ENCODE measurements at regions not wholly inside any gene's neighbourhood (a gene's known extent, or its start where the extent isn't known, plus 50 kb on each side); places are given as distances from the start of the nearest gene placed in this dataset.

DNA sequence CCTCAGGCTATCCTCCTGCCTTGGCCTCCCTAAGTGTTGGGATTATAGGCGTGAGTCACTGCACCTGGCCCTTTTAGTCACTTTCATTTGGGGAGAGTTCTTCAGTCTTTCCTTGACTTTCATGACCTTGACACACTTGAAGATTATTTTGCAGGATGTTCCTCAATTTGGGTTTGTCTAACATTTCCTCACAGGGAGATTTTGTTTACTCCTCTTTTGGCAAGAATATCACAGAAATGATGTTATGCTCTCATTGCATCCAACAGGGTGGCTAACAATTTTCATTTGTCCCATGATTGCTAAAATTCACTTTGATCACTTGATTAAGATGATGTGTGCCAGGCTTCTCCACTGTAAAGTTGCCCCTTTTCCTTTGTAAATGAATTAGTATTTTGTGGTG lies 164.0 kb downstream of the ADSS2 start:
- Mint-ChIP-seq H3K36me3 (ENCODE audit: low read depth, unreplicated experiment) (no peaks in the 10 kb centered on the region), H3K27ac (ENCODE audit: unreplicated experiment) (no peak overlapping the region), H3K4me3 (ENCODE audit: unreplicated experiment) (no peak overlapping the region), H3K9me3 (ENCODE audit: unreplicated experiment) (peaks cover 3% of the 10 kb centered on the region), H3K27me3 (ENCODE audit: low read depth, unreplicated experiment) (peaks cover 5% of the 10 kb centered on the region), H3K4me1 (ENCODE audit: low read depth, unreplicated experiment) (no peaks in the 10 kb centered on the region)
- Histone ChIP-seq H3K4me1 (ENCODE audit: insufficient read depth, low read length) (no peaks in the 10 kb centered on the region), H3K36me3 (ENCODE audit: insufficient read depth, low read length) (no peaks in the 10 kb centered on the region), H3K9me3 (ENCODE audit: insufficient read depth, low read depth, low read length) (no peaks in the 10 kb centered on the region), H3K27ac (ENCODE audit: low read depth, low read length) (no peak overlapping the region), H4K20me1 (ENCODE audit: insufficient read depth, low read length) (no peaks in the 10 kb centered on the region), H3K4me3 (ENCODE audit: insufficient read depth, low read depth, low read length) (no peak overlapping the region), H3K4me2 (ENCODE audit: low read length) (no peak overlapping the region), H2AFZ (ENCODE audit: low read depth, low read length) (no peak overlapping the region), H3K9ac (ENCODE audit: low read length) (no peak overlapping the region), H3K27me3 (ENCODE audit: insufficient read depth, low read length) (no peaks in the 10 kb centered on the region), H3K79me2 (ENCODE audit: insufficient read depth, low read length) (no peaks in the 10 kb centered on the region)
- FAIRE-seq, result no peak
- no peak for DNase-seq (ENCODE audit: low read depth)
- no peak for TF ChIP-seq EZH2 (IDR thresholded peaks at IDR 0.05; ENCODE audit: insufficient read depth, low read length)
- TF ChIP-seq, protein P1, sequence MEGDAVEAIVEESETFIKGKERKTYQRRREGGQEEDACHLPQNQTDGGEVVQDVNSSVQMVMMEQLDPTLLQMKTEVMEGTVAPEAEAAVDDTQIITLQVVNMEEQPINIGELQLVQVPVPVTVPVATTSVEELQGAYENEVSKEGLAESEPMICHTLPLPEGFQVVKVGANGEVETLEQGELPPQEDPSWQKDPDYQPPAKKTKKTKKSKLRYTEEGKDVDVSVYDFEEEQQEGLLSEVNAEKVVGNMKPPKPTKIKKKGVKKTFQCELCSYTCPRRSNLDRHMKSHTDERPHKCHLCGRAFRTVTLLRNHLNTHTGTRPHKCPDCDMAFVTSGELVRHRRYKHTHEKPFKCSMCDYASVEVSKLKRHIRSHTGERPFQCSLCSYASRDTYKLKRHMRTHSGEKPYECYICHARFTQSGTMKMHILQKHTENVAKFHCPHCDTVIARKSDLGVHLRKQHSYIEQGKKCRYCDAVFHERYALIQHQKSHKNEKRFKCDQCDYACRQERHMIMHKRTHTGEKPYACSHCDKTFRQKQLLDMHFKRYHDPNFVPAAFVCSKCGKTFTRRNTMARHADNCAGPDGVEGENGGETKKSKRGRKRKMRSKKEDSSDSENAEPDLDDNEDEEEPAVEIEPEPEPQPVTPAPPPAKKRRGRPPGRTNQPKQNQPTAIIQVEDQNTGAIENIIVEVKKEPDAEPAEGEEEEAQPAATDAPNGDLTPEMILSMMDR (IDR thresholded peaks at IDR 0.05; ENCODE audit: insufficient read depth, low read depth, low read length), result no peak

DNA sequence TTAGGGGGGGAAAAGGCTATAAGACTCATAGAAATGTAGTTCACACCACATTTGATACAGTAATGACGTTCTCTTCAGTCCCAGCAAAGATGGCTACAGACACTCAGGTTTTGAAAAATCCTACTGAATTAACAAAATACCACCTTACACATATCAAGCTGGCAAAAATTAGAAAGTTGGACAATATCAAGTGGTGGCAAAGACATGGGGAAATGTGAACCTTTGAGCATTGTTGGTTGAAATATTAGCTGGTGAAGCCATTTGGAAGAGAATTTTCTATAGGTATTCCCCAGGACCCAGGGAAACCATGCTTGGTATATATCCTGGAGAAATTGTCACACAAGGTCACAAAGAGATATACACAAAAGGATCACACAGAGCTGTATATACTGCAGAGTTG lies 163.0 kb downstream of the ADSS2 start:
- H3K4me1 Mint-ChIP-seq (ENCODE audit: low read depth, unreplicated experiment), result no peaks in the 10 kb centered on the region
- no peaks in the 10 kb centered on the region for H4K20me1 ChIP-seq (ENCODE audit: insufficient read depth, low read length)
- H2AFZ ChIP-seq (ENCODE audit: low read depth, low read length), result no peak overlapping the region
- H3K79me2 ChIP-seq (ENCODE audit: insufficient read depth, low read length), result no peaks in the 10 kb centered on the region
- H3K4me1 ChIP-seq (ENCODE audit: insufficient read depth, low read length), result no peaks in the 10 kb centered on the region
- no peak overlapping the region for H3K4me3 ChIP-seq (ENCODE audit: insufficient read depth, low read depth, low read length)
- no peak for TF ChIP-seq EZH2 (IDR thresholded peaks at IDR 0.05; ENCODE audit: insufficient read depth, low read length)
- TF ChIP-seq, protein P1 (IDR thresholded peaks at IDR 0.05; ENCODE audit: insufficient read depth, low read depth, low read length), result no peak
- H3K9me3 Mint-ChIP-seq (ENCODE audit: unreplicated experiment), result peaks cover 3% of the 10 kb centered on the region
- FAIRE-seq (no peak), DNase-seq (ENCODE audit: low read depth) (no peak)
- no peak overlapping the region for H3K4me3 Mint-ChIP-seq (ENCODE audit: unreplicated experiment)
- H3K27ac ChIP-seq (ENCODE audit: low read depth, low read length), result no peak overlapping the region
- H3K9me3 ChIP-seq (ENCODE audit: insufficient read depth, low read depth, low read length), result no peaks in the 10 kb centered on the region
- no peak overlapping the region for H3K9ac ChIP-seq (ENCODE audit: low read length)
- H3K4me2 ChIP-seq (ENCODE audit: low read length), result no peak overlapping the region
- H3K36me3 ChIP-seq (ENCODE audit: insufficient read depth, low read length), result no peaks in the 10 kb centered on the region
- no peaks in the 10 kb centered on the region for H3K36me3 Mint-ChIP-seq (ENCODE audit: low read depth, unreplicated experiment)
- peaks cover 2% of the 10 kb centered on the region for H3K27me3 Mint-ChIP-seq (ENCODE audit: low read depth, unreplicated experiment)
- H3K27me3 ChIP-seq (ENCODE audit: insufficient read depth, low read length), result no peaks in the 10 kb centered on the region
- no peak overlapping the region for H3K27ac Mint-ChIP-seq (ENCODE audit: unreplicated experiment)

DNA sequence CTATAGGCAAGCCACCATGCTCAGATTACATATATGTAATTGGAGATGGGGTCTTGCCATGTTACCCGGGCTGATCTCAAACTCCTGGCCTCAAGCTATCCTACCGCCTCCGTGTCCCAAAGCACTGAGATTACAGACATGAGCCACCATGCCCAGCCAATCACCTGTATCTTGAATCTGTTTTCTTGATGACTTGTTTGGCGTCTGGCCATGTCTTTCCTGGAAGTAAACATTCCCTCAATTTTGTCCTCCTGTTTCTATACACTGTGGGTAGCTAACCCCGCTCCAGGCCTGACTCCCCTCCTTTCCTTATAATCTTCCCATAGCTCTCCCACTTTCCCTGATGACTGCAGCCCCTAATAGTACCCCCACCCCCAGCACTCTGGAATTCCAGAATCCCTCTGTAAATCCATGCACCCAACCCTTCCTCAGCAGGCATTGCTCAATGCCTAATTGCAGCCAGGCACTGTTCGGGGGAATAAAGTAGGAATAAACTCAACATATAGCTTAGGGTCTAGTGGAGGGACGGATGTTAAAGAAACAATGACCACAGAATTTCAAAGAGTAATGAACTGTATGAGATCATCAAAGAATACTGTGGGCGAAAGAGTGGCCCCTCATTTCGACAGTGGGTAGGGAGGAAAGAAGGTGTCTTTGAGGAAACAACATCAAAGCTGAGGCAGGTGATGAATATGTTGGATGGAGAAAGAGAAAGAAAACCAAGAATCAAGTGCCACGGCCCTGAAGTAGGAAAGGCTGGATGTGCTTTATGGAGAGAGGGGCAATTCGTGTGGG lies 161.5 kb downstream of the ADSS2 start:
- no peak for DNase-seq (ENCODE audit: low read depth)
- no peak overlapping the region for H2AFZ ChIP-seq (ENCODE audit: low read depth, low read length)

More for the DNA sequence above, 161.5 kb downstream of the ADSS2 start:
- no peak overlapping the region for H3K27ac ChIP-seq (ENCODE audit: low read depth, low read length)
- no peaks in the 10 kb centered on the region for H3K79me2 ChIP-seq (ENCODE audit: insufficient read depth, low read length)
- no peaks in the 10 kb centered on the region for H3K4me1 ChIP-seq (ENCODE audit: insufficient read depth, low read length)
- no peaks in the 10 kb centered on the region for H4K20me1 ChIP-seq (ENCODE audit: insufficient read depth, low read length)
- Mint-ChIP-seq H3K4me3 (ENCODE audit: unreplicated experiment) (no peak overlapping the region), H3K27me3 (ENCODE audit: low read depth, unreplicated experiment) (peaks cover 2% of the 10 kb centered on the region), H3K9me3 (ENCODE audit: unreplicated experiment) (peaks cover 3% of the 10 kb centered on the region), H3K27ac (ENCODE audit: unreplicated experiment) (no peak overlapping the region), H3K36me3 (ENCODE audit: low read depth, unreplicated experiment) (no peaks in the 10 kb centered on the region), H3K4me1 (ENCODE audit: low read depth, unreplicated experiment) (no peaks in the 10 kb centered on the region)
- H3K4me3 ChIP-seq (ENCODE audit: insufficient read depth, low read depth, low read length), result no peak overlapping the region
- TF ChIP-seq, protein P1 (IDR thresholded peaks at IDR 0.05; ENCODE audit: insufficient read depth, low read depth, low read length), result no peak
- no peak for TF ChIP-seq EZH2 (IDR thresholded peaks at IDR 0.05; ENCODE audit: insufficient read depth, low read length)
- no peaks in the 10 kb centered on the region for H3K9me3 ChIP-seq (ENCODE audit: insufficient read depth, low read depth, low read length)
- H3K4me2 ChIP-seq (ENCODE audit: low read length), result no peak overlapping the region
- no peak for FAIRE-seq
- no peaks in the 10 kb centered on the region for H3K36me3 ChIP-seq (ENCODE audit: insufficient read depth, low read length)
- no peaks in the 10 kb centered on the region for H3K27me3 ChIP-seq (ENCODE audit: insufficient read depth, low read length)
- no peak overlapping the region for H3K9ac ChIP-seq (ENCODE audit: low read length)
